H1 (cell line): ENCODE measurements at regions not wholly inside any gene's neighbourhood (a gene's known extent, or its start where the extent isn't known, plus 50 kb on each side); places are given as distances from the start of the nearest gene placed in this dataset.

Experiments
- BACH1 ChIP-seq: IDR thresholded peaks from 2 replicates; pipeline ENCODE4 v1.6.1; 2012; ENCODE audit warnings: low read length, improper control_type of control experiment
- CBX8 ChIP-seq: fragments of 300-800, 300-1000 bp; sonication (generic); IDR thresholded peaks from 2 replicates; pipeline ENCODE4 v1.7.1; 2016; ENCODE audit warnings: low read depth, low read length, borderline replicate concordance
- CHD7 ChIP-seq: fragments of 300-600 bp; sonication (generic); IDR thresholded peaks from 2 replicates; pipeline ENCODE4 v1.7.1; 2012; ENCODE audit warnings: low read length, moderate library complexity, mild to moderate bottlenecking, inconsistent platforms; ENCODE audit not compliant: insufficient replicate concordance
- GTF2F1 ChIP-seq: IDR thresholded peaks from 2 replicates; pipeline ENCODE4 v1.6.1; 2012; ENCODE audit warnings: low read depth, low read length, improper control_type of control experiment, borderline replicate concordance
- HDAC2 ChIP-seq, 2 experiments: fragments of 300-600 bp in 1 of 2; sonication (generic) in 1 of 2; IDR thresholded peaks; 2 replicates each; pipeline ENCODE4 v1.6.1; 2011 to 2012; ENCODE audit warnings: low read depth in 2 of 2, low read length in 2 of 2, mild to moderate bottlenecking in 2 of 2, moderate library complexity in 2 of 2, borderline replicate concordance in 1 of 2, inconsistent platforms in 1 of 2
- KDM1A ChIP-seq: fragments of 200-600, 300-600 bp; sonication (generic); IDR thresholded peaks from 2 replicates; pipeline ENCODE4 v1.7.1; 2016; ENCODE audit warnings: mild to moderate bottlenecking, low read length, borderline replicate concordance
- KDM4A ChIP-seq: IDR thresholded peaks from one replicate; pipeline ENCODE4 v1.7.1; 2012; ENCODE audit warnings: low read depth, mild to moderate bottlenecking, moderate library complexity, low read length, inconsistent platforms; ENCODE audit not compliant: severe bottlenecking
- RBBP5 ChIP-seq: IDR thresholded peaks from 2 replicates; pipeline ENCODE4 v1.7.1; 2012; ENCODE audit warnings: low read depth, mild to moderate bottlenecking, inconsistent platforms, low read length, moderate library complexity, borderline replicate concordance
- TF ChIP-seq, protein P1 (sequence below): IDR thresholded peaks from 2 replicates; pipeline ENCODE4 v1.6.1; 2012; ENCODE audit warnings: inconsistent platforms

DNA sequence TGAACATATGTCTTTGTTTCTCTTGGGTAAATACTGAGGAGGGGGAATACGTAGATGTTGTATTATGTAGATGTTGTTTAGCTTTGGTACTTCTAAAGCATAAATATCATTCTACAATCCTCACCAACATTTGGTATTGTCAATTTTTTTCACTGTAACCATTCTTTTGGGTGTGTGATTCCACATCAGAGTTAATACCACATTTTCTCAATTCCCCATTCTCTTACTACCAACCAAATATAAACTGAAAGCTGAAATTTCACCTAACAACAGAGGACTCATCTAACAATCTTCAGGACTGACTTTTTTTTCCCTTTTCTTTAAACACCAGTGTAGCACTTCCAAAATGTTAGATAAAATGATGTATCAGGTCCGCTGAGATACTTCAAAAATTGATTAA is 120.7 kb upstream of the RIOK3 start (continued):
- TF ChIP-seq CHD7 (no peak), HDAC2 (IDR thresholded peaks at IDR 0.05; ENCODE audit: borderline replicate concordance in 1 of 2, low read depth in 2 of 2, low read length in 2 of 2) (no peak), RBBP5 (no peak), CBX8 (no peak), BACH1 (no peak), GTF2F1 (no peak), KDM1A (no peak), KDM4A (no peak)
- TF ChIP-seq, protein P1, sequence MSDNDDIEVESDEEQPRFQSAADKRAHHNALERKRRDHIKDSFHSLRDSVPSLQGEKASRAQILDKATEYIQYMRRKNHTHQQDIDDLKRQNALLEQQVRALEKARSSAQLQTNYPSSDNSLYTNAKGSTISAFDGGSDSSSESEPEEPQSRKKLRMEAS: no peak
